Endothelial cell of umbilical vein (primary cell): ENCODE measurements at regions not wholly inside any gene's neighbourhood (a gene's known extent, or its start where the extent isn't known, plus 50 kb on each side); places are given as distances from the start of the nearest gene placed in this dataset.

Experiments
- BruUV-seq: library from RNA; stranded (reverse); fragments of 400-500 nt; replicated peaks from 2 replicates; lab custom pipeline; 2021; lab: Mats Ljungman, UMichigan
- CTCF ChIA-PET: fragments of 300-600, 350-600 bp; sonication (Branson Sonifier 250); formaldehyde crosslinking; loops from one replicate; lab custom pipeline; 2021; ENCODE audit warnings: antibody characterized with exemption, inconsistent platforms; lab: Charles Lee
- POLR2A ChIA-PET: fragments of 300-600, 350-600 bp; sonication (Branson Sonifier 250); formaldehyde crosslinking; loops from one replicate; lab custom pipeline; 2021; ENCODE audit warnings: antibody characterized with exemption, inconsistent platforms; lab: Charles Lee
- DNase-seq: peaks from one replicate; pipeline ENCODE4 v3.0.0-alpha.2; 2011; ENCODE audit warnings: low read depth, low spot score
- FAIRE-seq: peaks from 2 replicates; lab custom pipeline; 2011; peaks lifted over from hg19 to GRCh38; lab: Jason Lieb, UNC
- H2AFZ ChIP-seq: 2 replicates; pipeline ENCODE4 v1.6.0; 2012; ENCODE audit warnings: low read depth, low read length, control low read depth, inconsistent platforms
- H3K27ac ChIP-seq: 2 replicates; pipeline ENCODE4 v1.5.1; 2011; ENCODE audit warnings: low read depth, mild to moderate bottlenecking, control low read depth, low read length, moderate library complexity; ENCODE audit not compliant: insufficient read depth
- H3K27me3 ChIP-seq, 2 experiments: 2 replicates each; pipeline versions ENCODE4 v1.6.0 to v1.6.1; 2011; ENCODE audit warnings: low read length in 2 of 2, mixed read lengths in 1 of 2; ENCODE audit not compliant: control insufficient read depth in 2 of 2, insufficient read depth in 2 of 2
- H3K36me3 ChIP-seq, 2 experiments: 2 replicates in 1 of 2; 3 replicates in 1 of 2; pipeline ENCODE4 v1.5.1; 2011; ENCODE audit warnings: low read length in 2 of 2, mild to moderate bottlenecking in 1 of 2, moderate library complexity in 1 of 2; ENCODE audit not compliant: control insufficient read depth in 2 of 2, insufficient read depth in 2 of 2; ENCODE audit errors: extremely low read depth in 1 of 2
- H3K4me1 ChIP-seq: 3 replicates; pipeline ENCODE4 v1.5.1; 2011; ENCODE audit warnings: mild to moderate bottlenecking, low read length; ENCODE audit not compliant: control insufficient read depth, insufficient read depth; ENCODE audit errors: extremely low read depth
- H3K4me2 ChIP-seq: 2 replicates; pipeline ENCODE4 v1.6.1; 2011; ENCODE audit warnings: low read length, control low read depth, mixed read lengths; ENCODE audit not compliant: insufficient read depth
- H3K4me3 ChIP-seq, 3 experiments: fragments of 200-600 bp in 1 of 3; sonication (generic), shearing (Covaris generic) in 1 of 3; replicated peaks in 1 of 3; 2 replicates each; pipeline ENCODE4 v1.5.1; 2011 to 2016; ENCODE audit warnings: control low read depth in 3 of 3, low read length in 3 of 3, mild to moderate bottlenecking in 2 of 3, inconsistent platforms in 1 of 3, low read depth in 1 of 3, moderate library complexity in 1 of 3; ENCODE audit not compliant: insufficient read depth in 1 of 3
- H3K79me2 ChIP-seq: 2 replicates; pipeline ENCODE4 v1.6.0; 2012; ENCODE audit warnings: low read length, inconsistent platforms; ENCODE audit not compliant: control insufficient read depth, insufficient read depth
- H3K9ac ChIP-seq: replicated peaks from 2 replicates; pipeline ENCODE3; 2011; ENCODE audit warnings: low read length, control low read depth; ENCODE audit not compliant: insufficient read depth; ENCODE audit errors: extremely low read depth
- H3K9me1 ChIP-seq: replicated peaks from 3 replicates; pipeline ENCODE4 v1.6.0; 2011; ENCODE audit warnings: mild to moderate bottlenecking, low read length; ENCODE audit not compliant: control insufficient read depth, insufficient read depth; ENCODE audit errors: extremely low read depth
- H3K9me3 ChIP-seq: replicated peaks from 2 replicates; pipeline ENCODE4 v1.5.1; 2012; ENCODE audit warnings: low read length, inconsistent platforms; ENCODE audit not compliant: control insufficient read depth, insufficient read depth
- H4K20me1 ChIP-seq: replicated peaks from 2 replicates; pipeline ENCODE3; 2011; ENCODE audit warnings: mild to moderate bottlenecking, low read length; ENCODE audit not compliant: control insufficient read depth, insufficient read depth; ENCODE audit errors: extremely low read depth
- CTCF ChIP-seq, 2 donors: IDR thresholded peaks; 1 replicate in 1 of 2; 2 replicates in 1 of 2; pipeline ENCODE4 v1.5.1; 2011; ENCODE audit warnings: low read length in 2 of 2, mild to moderate bottlenecking in 2 of 2, moderate library complexity in 2 of 2, control low read depth in 1 of 2, inconsistent platforms in 1 of 2, low read depth in 1 of 2; ENCODE audit not compliant: insufficient read depth in 1 of 2; ENCODE audit errors: extremely low read depth in 1 of 2
- EZH2 ChIP-seq: IDR thresholded peaks from 2 replicates; pipeline ENCODE4 v1.6.1; 2012; ENCODE audit warnings: borderline replicate concordance, low read depth, mild to moderate bottlenecking, moderate library complexity, low read length, inconsistent platforms; ENCODE audit not compliant: severe bottlenecking
- FOS ChIP-seq: IDR thresholded peaks from 2 replicates; pipeline ENCODE4 v1.6.1; 2011; ENCODE audit warnings: mild to moderate bottlenecking, low read length, moderate library complexity, borderline replicate concordance; ENCODE audit not compliant: insufficient read depth
- GATA2 ChIP-seq: IDR thresholded peaks from 2 replicates; pipeline ENCODE4 v1.7.0; 2011; ENCODE audit warnings: low read depth, mild to moderate bottlenecking, moderate library complexity, mixed read lengths, low read length; ENCODE audit not compliant: insufficient read length, insufficient read depth
- JUN ChIP-seq: IDR thresholded peaks from 2 replicates; pipeline ENCODE4 v1.6.1; 2011; ENCODE audit warnings: borderline replicate concordance, low read depth; ENCODE audit not compliant: insufficient read length, insufficient read depth
- MAX ChIP-seq: IDR thresholded peaks from 2 replicates; pipeline ENCODE4 v1.6.1; 2011; ENCODE audit not compliant: insufficient read depth, insufficient read length
- dilution Hi-C: fragments of 300-500 bp; cut with MboI; formaldehyde crosslinking; loops from one replicate; pipeline ENCODE4 v1.15.0; 2019; ENCODE audit warnings: low sequenced_read_pairs; ENCODE audit not compliant: extremely low pct_ligation_motif_present
- intact Hi-C: fragments of 100-400 bp; cut with micrococcal nuclease; formaldehyde crosslinking; loops from one replicate; pipeline ENCODE4 v1.10.0; 2022

- intact Hi-C loops (no loop called here), dilution Hi-C loops (no loop called here)
- H2AFZ ChIP-seq: no peak overlapping the region
- H3K79me2 ChIP-seq: no peaks in the 10 kb centered on the region
- H3K9me3 ChIP-seq: no peaks in the 10 kb centered on the region
- H3K9me1 ChIP-seq: no peaks in the 10 kb centered on the region
- FAIRE-seq: no peak
- DNase-seq: no peak
- POLR2A ChIA-PET: no interaction called here
- no peak overlapping the region for H3K9ac ChIP-seq
- BruUV-seq: no TSS peak
- H3K4me2 ChIP-seq: no peak overlapping the region
- CTCF ChIA-PET: interaction anchor here (1.5 kb wide), 1 partner anchor 8 kb away, joined by 4 read pairs; no protein-coding TSS in a partner anchor
- H3K27me3 ChIP-seq: no peaks in the 10 kb centered on the region
- no peaks in the 10 kb centered on the region for H3K4me1 ChIP-seq
- no peak overlapping the region for H3K27ac ChIP-seq
- no peak overlapping the region for H3K4me3 ChIP-seq
- no peak for TF ChIP-seq EZH2
- H3K36me3 ChIP-seq: no peaks in the 10 kb centered on the region
- no peaks in the 10 kb centered on the region for H4K20me1 ChIP-seq
These were observed 85.1 kb upstream of the KMT2C start for GRCh38 chr7:152520861-152521302.

GRCh38 chr7:152519290-152519689, 83.5 kb upstream of the KMT2C start:
- H3K27me3 ChIP-seq: no peaks in the 10 kb centered on the region
- H2AFZ ChIP-seq: no peak overlapping the region
- no peaks in the 10 kb centered on the region for H4K20me1 ChIP-seq
- DNase-seq (no peak), FAIRE-seq (no peak)
- no peak overlapping the region for H3K4me3 ChIP-seq
- no peaks in the 10 kb centered on the region for H3K36me3 ChIP-seq
- H3K27ac ChIP-seq: no peak overlapping the region
- TF ChIP-seq MAX (no peak), CTCF (IDR thresholded peaks at IDR 0.05; ENCODE audit: extremely low read depth in 1 of 2, insufficient read depth in 1 of 2, low read depth in 1 of 2, low read length in 2 of 2) (no peak), FOS (no peak), GATA2 (no peak), JUN (no peak)
- no peaks in the 10 kb centered on the region for H3K79me2 ChIP-seq
- POLR2A ChIA-PET: no interaction called here
- H3K4me1 ChIP-seq: no peaks in the 10 kb centered on the region
- BruUV-seq: no TSS peak
- no peak overlapping the region for H3K4me2 ChIP-seq
- H3K9me3 ChIP-seq: no peaks in the 10 kb centered on the region
- CTCF ChIA-PET: no interaction called here
- H3K9ac ChIP-seq: no peak overlapping the region
- H3K9me1 ChIP-seq: no peaks in the 10 kb centered on the region
- dilution Hi-C loops: no loop called here
- intact Hi-C loops: no loop called here
